H9 (cell line): ENCODE measurements at regions not wholly inside any gene's neighbourhood (a gene's known extent, or its start where the extent isn't known, plus 50 kb on each side); places are given as distances from the start of the nearest gene placed in this dataset.

Experiments
- DNase-seq: peaks from one replicate; pipeline ENCODE4 v3.0.0-alpha.2; 2017
- H2AFZ ChIP-seq: one replicate; pipeline ENCODE4 v1.6.1; 2013; ENCODE audit warnings: mild to moderate bottlenecking, low read length, control low read depth, moderate library complexity
- H2AK5ac ChIP-seq: 2 replicates; pipeline ENCODE4 v1.6.1; 2013; ENCODE audit warnings: low read length, control low read depth, mixed read lengths; ENCODE audit not compliant: insufficient read length
- H2BK120ac ChIP-seq: one replicate; pipeline ENCODE4 v1.6.1; 2013; ENCODE audit warnings: low read depth, mild to moderate bottlenecking, low read length, control low read depth, inconsistent platforms; ENCODE audit not compliant: poor library complexity, severe bottlenecking
- H2BK12ac ChIP-seq: 2 replicates; pipeline ENCODE4 v1.6.1; 2013; ENCODE audit warnings: low read length, control low read depth, mixed read lengths, low read depth; ENCODE audit not compliant: insufficient read length
- H2BK15ac ChIP-seq: 2 replicates; pipeline ENCODE4 v1.6.1; 2013; ENCODE audit warnings: low read depth, low read length, control low read depth
- H2BK20ac ChIP-seq: one replicate; pipeline ENCODE4 v1.6.1; 2013; ENCODE audit warnings: low read depth, mild to moderate bottlenecking, low read length, control low read depth, inconsistent platforms; ENCODE audit not compliant: poor library complexity, severe bottlenecking
- H2BK5ac ChIP-seq: 2 replicates; pipeline ENCODE4 v1.6.1; 2013; ENCODE audit warnings: low read length, control low read depth, mixed read lengths; ENCODE audit not compliant: insufficient read length
- H3K14ac ChIP-seq: 2 replicates; pipeline ENCODE4 v1.6.1; 2013; ENCODE audit warnings: low read length, control low read depth; ENCODE audit not compliant: insufficient read depth
- H3K18ac ChIP-seq: 2 replicates; pipeline ENCODE4 v1.6.1; 2013; ENCODE audit warnings: low read depth, mild to moderate bottlenecking, mixed read lengths, low read length, control low read depth; ENCODE audit not compliant: insufficient read length
- H3K23ac ChIP-seq: 2 replicates; pipeline ENCODE4 v1.6.1; 2013; ENCODE audit warnings: low read length, control low read depth, mixed read lengths, low read depth; ENCODE audit not compliant: insufficient read length
- H3K23me2 ChIP-seq: 2 replicates; pipeline ENCODE4 v1.6.1; 2013; ENCODE audit warnings: low read depth, mild to moderate bottlenecking, mixed read lengths, low read length, control low read depth; ENCODE audit not compliant: insufficient read length, poor library complexity, severe bottlenecking
- H3K27ac ChIP-seq: 2 replicates; pipeline ENCODE4 v1.5.1; 2013; ENCODE audit warnings: low read length, control low read depth, mixed read lengths, low read depth; ENCODE audit not compliant: insufficient read length
- H3K27me3 ChIP-seq: 2 replicates; pipeline ENCODE4 v1.6.1; 2013; ENCODE audit warnings: low read length, control low read depth, inconsistent platforms; ENCODE audit not compliant: insufficient read depth
- H3K4ac ChIP-seq: 2 replicates; pipeline ENCODE4 v1.6.1; 2013; ENCODE audit warnings: low read depth, mild to moderate bottlenecking, control low read depth, inconsistent platforms, low read length, moderate library complexity
- H3K4me1 ChIP-seq: 2 replicates; pipeline ENCODE4 v1.6.1; 2013; ENCODE audit warnings: low read length, control low read depth, inconsistent platforms; ENCODE audit not compliant: insufficient read depth
- H3K4me2 ChIP-seq: 2 replicates; pipeline ENCODE4 v1.6.1; 2013; ENCODE audit warnings: low read length, control low read depth, mixed read lengths; ENCODE audit not compliant: insufficient read length, insufficient read depth
- H3K56ac ChIP-seq: 2 replicates; pipeline ENCODE4 v1.6.1; 2013; ENCODE audit warnings: low read depth, mild to moderate bottlenecking, mixed read lengths, low read length, control low read depth; ENCODE audit not compliant: insufficient read length
- H3K79me1 ChIP-seq: 2 replicates; pipeline ENCODE4 v1.6.1; 2013; ENCODE audit warnings: low read depth, mild to moderate bottlenecking, moderate library complexity, low read length, control low read depth, inconsistent platforms; ENCODE audit not compliant: insufficient read depth, poor library complexity, severe bottlenecking
- H3K79me2 ChIP-seq: 2 replicates; pipeline ENCODE4 v1.6.1; 2013; ENCODE audit warnings: low read length, control low read depth, inconsistent platforms; ENCODE audit not compliant: insufficient read depth
- H3K9ac ChIP-seq: 2 replicates; pipeline ENCODE4 v1.6.1; 2013; ENCODE audit warnings: low read length, control low read depth, mixed read lengths; ENCODE audit not compliant: insufficient read length; ENCODE audit errors: extremely low read depth
- H3K9me3 ChIP-seq: one replicate; pipeline ENCODE4 v1.6.1; 2013; ENCODE audit warnings: low read depth, low read length, inconsistent platforms; ENCODE audit not compliant: control insufficient read depth
- H3T11ph ChIP-seq: one replicate; pipeline ENCODE4 v1.6.1; 2013; ENCODE audit warnings: mild to moderate bottlenecking, low read length, control low read depth, inconsistent platforms
- H4K20me1 ChIP-seq: one replicate; pipeline ENCODE4 v1.6.1; 2013; ENCODE audit not compliant: control insufficient read depth, insufficient read length, insufficient read depth
- H4K5ac ChIP-seq: 2 replicates; pipeline ENCODE4 v1.6.1; 2013; ENCODE audit warnings: low read depth, mild to moderate bottlenecking, mixed read lengths, low read length, control low read depth; ENCODE audit not compliant: insufficient read length
- H4K8ac ChIP-seq: replicated peaks from 2 replicates; pipeline ENCODE4 v1.6.1; 2013; ENCODE audit warnings: low read length, control low read depth, mixed read lengths, low read depth; ENCODE audit not compliant: insufficient read length
- H4K91ac ChIP-seq: 2 replicates; pipeline ENCODE4 v1.6.1; 2013; ENCODE audit warnings: low read depth, mild to moderate bottlenecking, moderate library complexity, mixed read lengths, low read length, control low read depth; ENCODE audit not compliant: insufficient read length
- H3K27ac Mint-ChIP-seq, 3 experiments: 2 replicates in 2 of 3; 3 replicates in 1 of 3; pipeline ENCODE4 v1.8.0; 2020 to 2021; ENCODE audit warnings: mixed read lengths in 3 of 3, mild to moderate bottlenecking in 1 of 3, moderate library complexity in 1 of 3
- H3K27me3 Mint-ChIP-seq: 2 replicates; pipeline ENCODE4 v1.8.0; 2021; ENCODE audit warnings: low read depth, mild to moderate bottlenecking, moderate library complexity, mixed read lengths
- H3K36me3 Mint-ChIP-seq, 3 experiments: 2 replicates in 2 of 3; 3 replicates in 1 of 3; pipeline ENCODE4 v1.8.0; 2020 to 2021; ENCODE audit warnings: low read depth in 3 of 3, mixed read lengths in 3 of 3; ENCODE audit not compliant: insufficient read depth in 1 of 3
- H3K4me1 Mint-ChIP-seq, 2 experiments: 2 replicates each; pipeline ENCODE4 v1.8.0; 2020; ENCODE audit warnings: mixed read lengths in 2 of 2
- H3K4me3 Mint-ChIP-seq, 2 experiments: 2 replicates in 1 of 2; 3 replicates in 1 of 2; pipeline ENCODE4 v1.8.0; 2020 to 2021; ENCODE audit warnings: mild to moderate bottlenecking in 2 of 2, mixed read lengths in 2 of 2, moderate library complexity in 1 of 2
- H3K9me3 Mint-ChIP-seq, 2 experiments: 2 replicates in 1 of 2; 3 replicates in 1 of 2; pipeline ENCODE4 v1.8.0; 2020; ENCODE audit warnings: mild to moderate bottlenecking in 2 of 2, mixed read lengths in 2 of 2, moderate library complexity in 1 of 2
- WGBS: extraction: QIAGEN DNeasy Blood & Tissue Kit; methylation state at CpG from one replicate; pipeline ENCODE4 v1.1.7; 2013; ENCODE audit warnings: missing lambda C conversion rate, low lambda C conversion rate, mixed read lengths; ENCODE audit not compliant: insufficient read length; ENCODE audit errors: extremely low coverage; 5-methylcytosine and 5-hydroxymethylcytosine counted together
- TF ChIP-seq, protein P1 (sequence below): fragments of 200-600 bp; sonication (generic); conservative IDR thresholded peaks from 3 replicates; pipeline ENCODE4 v1.8.0; 2021; ENCODE audit warnings: antibody characterized with exemption, mild to moderate bottlenecking

GRCh38 chr12:94760786-94761185 lies 110.4 kb upstream of the TMCC3 start:
- Histone ChIP-seq H3K4ac (no peak overlapping the region), H4K20me1 (no peaks in the 10 kb centered on the region), H3K9me3 (no peaks in the 10 kb centered on the region), H2BK20ac (no peak overlapping the region), H4K5ac (no peak overlapping the region), H3K9ac (no peak overlapping the region), H2AFZ (no peak overlapping the region), H3K23me2 (no peaks in the 10 kb centered on the region), H4K91ac (no peak overlapping the region), H2AK5ac (no peak overlapping the region), H3T11ph (no peak overlapping the region), H2BK120ac (no peak overlapping the region), H3K18ac (no peak overlapping the region), H3K79me1 (no peaks in the 10 kb centered on the region), H3K27me3 (no peaks in the 10 kb centered on the region), H2BK15ac (no peak overlapping the region), H4K8ac (no peak overlapping the region), H3K4me1 (no peaks in the 10 kb centered on the region), H3K27ac (no peak overlapping the region), H3K4me2 (no peak overlapping the region), H3K14ac (no peak overlapping the region), H2BK5ac (no peak overlapping the region), H3K23ac (no peak overlapping the region), H3K56ac (no peak overlapping the region), H3K79me2 (no peaks in the 10 kb centered on the region), H2BK12ac (no peak overlapping the region)
- Mint-ChIP-seq H3K27me3 (peaks cover 2% of the 10 kb centered on the region; the same call in 1 of the 2 replicates), H3K36me3 (no peaks in the 10 kb centered on the region), H3K4me3 (no peak overlapping the region), H3K9me3 (no peaks in the 10 kb centered on the region), H3K27ac (no peak overlapping the region), H3K4me1 (no peaks in the 10 kb centered on the region)
- no peak for DNase-seq
- TF ChIP-seq, protein P1, sequence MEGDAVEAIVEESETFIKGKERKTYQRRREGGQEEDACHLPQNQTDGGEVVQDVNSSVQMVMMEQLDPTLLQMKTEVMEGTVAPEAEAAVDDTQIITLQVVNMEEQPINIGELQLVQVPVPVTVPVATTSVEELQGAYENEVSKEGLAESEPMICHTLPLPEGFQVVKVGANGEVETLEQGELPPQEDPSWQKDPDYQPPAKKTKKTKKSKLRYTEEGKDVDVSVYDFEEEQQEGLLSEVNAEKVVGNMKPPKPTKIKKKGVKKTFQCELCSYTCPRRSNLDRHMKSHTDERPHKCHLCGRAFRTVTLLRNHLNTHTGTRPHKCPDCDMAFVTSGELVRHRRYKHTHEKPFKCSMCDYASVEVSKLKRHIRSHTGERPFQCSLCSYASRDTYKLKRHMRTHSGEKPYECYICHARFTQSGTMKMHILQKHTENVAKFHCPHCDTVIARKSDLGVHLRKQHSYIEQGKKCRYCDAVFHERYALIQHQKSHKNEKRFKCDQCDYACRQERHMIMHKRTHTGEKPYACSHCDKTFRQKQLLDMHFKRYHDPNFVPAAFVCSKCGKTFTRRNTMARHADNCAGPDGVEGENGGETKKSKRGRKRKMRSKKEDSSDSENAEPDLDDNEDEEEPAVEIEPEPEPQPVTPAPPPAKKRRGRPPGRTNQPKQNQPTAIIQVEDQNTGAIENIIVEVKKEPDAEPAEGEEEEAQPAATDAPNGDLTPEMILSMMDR: no peak
- no CpG with 5 or more reads among the region's 2 CpGs for WGBS
